ENCODE measurements at regions not wholly inside any gene's neighbourhood (a gene's known extent, or its start where the extent isn't known, plus 50 kb on each side); places are given as distances from the start of the nearest gene placed in this dataset.
"Not testable (repeated sequence)": the region's sequence is repeated elsewhere in the genome, so short reads cannot be mapped to it uniquely, and the experiment has no call there.

- no peak for DNase-seq
These were observed 145.1 kb downstream of the LCA5 start for GRCh38 chr6:79392094-79392493.

- no peak for DNase-seq
These were observed 145.8 kb downstream of the LCA5 start for GRCh38 chr6:79391480-79391879.

- peak; percentile 83 for DNase-seq
These were observed 151.3 kb downstream of the LCA5 start for GRCh38 chr6:79385893-79386292.

- peak; percentile 41 for DNase-seq
These were observed 150.9 kb upstream of the HMGN3 start for GRCh38 chr6:79385333-79385732.

- peak; percentile 35 for DNase-seq
These were observed 150.4 kb upstream of the HMGN3 start for GRCh38 chr6:79384845-79385244.

GRCh38 chr6:79378957-79379356 is 144.5 kb upstream of the HMGN3 start:
- no peak for DNase-seq

GRCh38 chr6:79377888-79378348 is 143.4 kb upstream of the HMGN3 start:
- no peak for DNase-seq

- DNase-seq: peak; percentile 42
These were observed 142.6 kb upstream of the HMGN3 start for GRCh38 chr6:79377047-79377446.

- DNase-seq: no peak
These were observed 141.3 kb upstream of the HMGN3 start for GRCh38 chr6:79375635-79376337.

GRCh38 chr6:79374308-79374707 is 139.8 kb upstream of the HMGN3 start:
- no peak for DNase-seq

GRCh38 chr6:79373880-79374279 is 139.4 kb upstream of the HMGN3 start:
- DNase-seq: no peak

GRCh38 chr6:79373246-79373645 is 138.8 kb upstream of the HMGN3 start:
- no peak for DNase-seq

- no peak for DNase-seq
These were observed 138.3 kb upstream of the HMGN3 start for GRCh38 chr6:79372757-79373156.

GRCh38 chr6:79369026-79369425 is 134.5 kb upstream of the HMGN3 start:
- DNase-seq: no peak

- not testable (repeated sequence) for DNase-seq
These were observed 129.0 kb upstream of the HMGN3 start for GRCh38 chr6:79363441-79363840.

- not testable (repeated sequence) for DNase-seq
These were observed 126.6 kb upstream of the HMGN3 start for GRCh38 chr6:79361074-79361473.

GRCh38 chr6:79353226-79353625 is 118.7 kb upstream of the HMGN3 start:
- peak; percentile 7 for DNase-seq

- no peak for DNase-seq
These were observed 104.0 kb upstream of the HMGN3 start for GRCh38 chr6:79338493-79338892.

GRCh38 chr6:79335133-79335674 is 100.7 kb upstream of the HMGN3 start:
- DNase-seq: no peak

- DNase-seq: no peak
These were observed 100.2 kb upstream of the HMGN3 start for GRCh38 chr6:79334674-79335073.

- no peak for DNase-seq
These were observed 96.2 kb upstream of the HMGN3 start for GRCh38 chr6:79330704-79331103.

GRCh38 chr6:79313254-79313653 is 78.8 kb upstream of the HMGN3 start:
- no peak for DNase-seq

GRCh38 chr6:79307321-79308036 is 73.0 kb upstream of the HMGN3 start:
- no peak for DNase-seq

GRCh38 chr6:79305020-79305419 is 70.5 kb upstream of the HMGN3 start:
- no peak for DNase-seq

Data from fibroblast of skin of back (primary cell).